Renal pelvis (tissue), 1 donor: ENCODE measurements at regions not wholly inside any gene's neighbourhood (a gene's known extent, or its start where the extent isn't known, plus 50 kb on each side); places are given as distances from the start of the nearest gene placed in this dataset.
"Not testable (repeated sequence)": the region's sequence is repeated elsewhere in the genome, so short reads cannot be mapped to it uniquely, and the experiment has no call there.

Experiments
- DNase-seq: peaks from one replicate; pipeline ENCODE4 v3.0.0-alpha.2; 2013

DNA sequence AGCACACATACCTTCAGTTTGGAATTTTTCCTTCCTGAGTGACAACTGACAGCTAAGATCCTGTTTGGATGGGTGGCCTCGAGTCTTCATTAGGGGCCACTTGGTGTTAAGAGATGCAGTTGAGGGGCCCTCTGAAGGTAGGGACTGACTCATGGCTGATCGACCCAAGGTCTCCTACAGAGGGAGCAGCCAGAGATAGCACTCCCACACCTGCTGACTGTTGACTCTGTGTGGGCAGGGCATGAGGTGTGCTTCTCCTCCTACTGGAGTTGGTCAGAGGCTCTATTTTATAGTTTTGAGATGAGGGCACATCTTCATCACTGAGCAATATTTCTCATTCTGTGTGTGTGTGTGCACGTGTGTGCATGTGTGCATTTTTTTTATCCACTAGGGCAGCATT lies 378.8 kb upstream of the PODXL start:
- DNase-seq: no peak

DNA sequence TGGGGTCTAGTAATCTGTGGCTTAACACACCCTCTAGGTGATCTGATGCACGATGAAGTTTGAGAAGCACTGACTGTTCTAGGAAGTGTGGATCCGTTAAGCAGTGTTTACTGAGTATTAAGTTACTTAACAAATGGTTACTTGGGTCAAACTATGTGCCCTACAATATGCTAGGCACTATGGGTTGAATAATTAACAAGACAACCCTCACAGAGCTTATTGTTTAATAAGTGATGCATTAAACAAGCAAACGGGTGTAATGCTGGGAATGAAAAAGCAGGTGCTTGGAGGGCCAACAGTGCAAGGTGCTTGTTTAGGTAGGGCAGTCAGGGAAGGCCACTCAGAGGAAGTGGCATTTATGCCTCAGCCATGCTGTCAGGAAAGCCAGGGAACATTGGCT lies 378.0 kb upstream of the PODXL start:
- no peak for DNase-seq

DNA sequence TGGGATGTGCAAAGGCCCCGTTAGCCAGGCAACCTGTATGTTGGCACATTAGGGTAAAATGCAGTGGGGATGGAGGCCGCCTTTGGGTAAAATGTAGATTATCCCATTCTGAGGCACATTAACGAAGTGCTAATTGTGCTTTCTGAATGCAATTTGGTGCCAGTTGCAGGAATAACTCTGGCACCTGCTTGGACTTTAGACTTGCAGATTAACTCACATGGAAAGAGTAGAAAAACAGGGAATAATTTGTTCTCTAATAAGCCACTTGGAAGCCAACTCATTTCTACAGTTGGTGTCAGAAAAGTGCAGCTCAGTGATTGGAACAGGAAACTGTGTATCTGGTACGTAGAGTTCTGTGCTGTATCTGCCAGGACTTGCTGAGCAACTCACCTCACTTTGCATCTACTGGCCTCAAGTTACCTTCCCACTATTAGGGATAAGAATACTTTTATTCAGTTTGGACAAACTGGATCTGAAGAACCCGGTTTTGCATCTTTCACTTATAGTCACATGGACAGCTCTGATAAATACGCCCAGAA lies 377.4 kb upstream of the PODXL start:
- no peak for DNase-seq

DNA sequence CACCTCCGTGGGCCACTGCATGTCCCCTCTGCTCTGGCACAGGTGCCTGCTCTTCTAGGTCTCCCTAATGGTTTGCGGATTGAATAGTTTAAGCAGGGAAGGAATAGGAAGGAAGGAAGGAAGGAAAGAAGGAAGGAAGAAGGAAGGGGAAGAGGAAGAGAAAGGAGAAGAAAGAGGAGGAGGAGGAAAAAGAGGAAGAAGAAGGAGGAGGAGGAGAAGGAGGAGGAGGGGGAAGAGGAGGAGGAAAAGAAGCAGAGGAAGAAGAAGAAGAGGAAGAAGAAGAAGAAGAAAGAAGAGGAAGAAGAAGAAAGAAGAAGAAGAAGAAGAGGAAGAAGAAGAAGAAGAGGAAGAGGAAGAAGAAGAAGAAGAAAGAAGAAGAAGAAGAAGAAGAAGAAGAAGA lies 376.8 kb upstream of the PODXL start:
- not testable (repeated sequence) for DNase-seq

DNA sequence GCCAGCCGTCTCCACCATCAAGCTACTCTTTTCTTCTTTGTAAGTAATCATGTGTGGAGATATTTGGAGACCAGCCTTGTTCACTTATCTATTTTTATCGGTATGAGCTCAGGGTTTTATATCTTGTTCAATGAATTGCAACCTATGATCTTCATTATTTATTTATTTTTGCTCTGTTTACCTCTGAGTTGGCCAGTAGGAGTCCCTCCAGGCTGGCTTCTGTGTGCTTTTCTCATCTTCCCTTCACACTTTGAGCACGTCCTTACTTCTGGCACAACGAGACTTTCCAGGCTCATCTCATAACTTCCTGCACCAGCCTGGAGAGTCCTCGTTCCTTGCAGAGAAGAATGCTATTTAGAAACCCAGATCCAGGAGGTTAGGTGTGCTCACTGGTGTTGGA lies 375.8 kb upstream of the PODXL start:
- DNase-seq: no peak

DNA sequence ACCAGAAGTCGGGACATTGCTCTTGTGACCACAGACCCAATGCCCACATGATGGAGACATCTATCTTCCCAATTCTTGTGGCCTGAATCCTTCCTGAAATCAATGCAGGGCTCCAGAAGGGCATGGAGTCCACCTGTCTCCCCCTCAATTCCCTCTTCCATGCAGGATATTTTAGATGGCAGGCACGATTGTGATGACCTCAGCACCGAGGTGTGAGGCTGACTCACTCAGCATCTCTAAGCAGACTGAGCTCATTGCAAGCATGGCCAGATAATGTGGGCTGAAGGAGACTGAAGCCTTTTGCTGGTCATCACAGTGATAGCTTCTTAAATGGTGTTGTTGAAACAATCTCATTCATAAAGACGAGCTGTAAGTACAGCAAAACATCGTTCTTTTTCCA lies 374.9 kb upstream of the PODXL start:
- no peak for DNase-seq

DNA sequence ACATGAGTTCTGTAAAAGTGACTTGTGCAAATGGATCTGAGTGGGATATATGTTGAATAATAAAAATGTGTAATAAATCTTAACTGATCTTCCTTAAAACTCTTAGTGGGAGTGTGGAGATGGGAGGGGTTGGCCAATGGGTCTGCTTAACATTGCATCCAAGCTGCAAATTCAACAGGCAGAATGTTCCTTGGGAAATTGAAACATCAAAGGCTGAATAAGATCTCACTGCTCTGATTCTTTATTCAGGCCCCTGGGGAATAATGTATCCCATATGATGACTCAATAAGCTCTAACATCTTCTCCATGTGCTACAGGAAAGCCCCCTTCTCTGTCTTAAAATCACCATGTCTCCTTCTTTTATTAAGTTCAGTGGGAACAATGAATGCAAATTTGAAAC lies 373.2 kb upstream of the PODXL start:
- no peak for DNase-seq

DNA sequence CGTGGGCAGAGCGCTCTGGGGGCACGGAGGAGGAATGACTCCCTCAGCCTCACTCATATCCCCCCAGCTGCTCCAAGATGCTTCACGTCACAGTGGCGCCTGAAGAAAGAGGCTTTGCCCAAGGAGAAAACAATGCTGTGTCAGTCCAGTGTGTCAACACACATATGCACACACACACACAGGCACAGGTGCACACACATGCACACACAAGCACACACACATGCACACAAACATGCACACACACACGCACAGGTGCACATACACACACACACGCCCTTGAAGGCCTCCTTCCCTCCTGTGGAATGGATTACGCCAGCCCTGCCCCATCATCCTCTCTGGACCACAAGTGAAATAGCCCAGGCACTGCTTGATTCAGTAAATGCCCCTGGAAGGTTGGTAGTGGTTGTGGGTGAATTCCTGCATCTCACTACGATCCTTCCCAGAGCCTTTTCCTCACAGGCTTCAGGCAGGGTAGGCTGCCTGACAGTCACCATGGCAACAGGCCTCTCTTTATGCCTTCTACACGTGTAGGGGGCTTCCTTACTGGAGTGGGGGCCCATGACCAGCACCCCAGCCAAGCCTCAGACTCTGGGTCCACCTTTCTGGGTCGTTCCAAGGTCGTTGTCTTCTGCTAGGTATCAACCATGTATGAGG lies 371.5 kb upstream of the PODXL start:
- DNase-seq: no peak

DNA sequence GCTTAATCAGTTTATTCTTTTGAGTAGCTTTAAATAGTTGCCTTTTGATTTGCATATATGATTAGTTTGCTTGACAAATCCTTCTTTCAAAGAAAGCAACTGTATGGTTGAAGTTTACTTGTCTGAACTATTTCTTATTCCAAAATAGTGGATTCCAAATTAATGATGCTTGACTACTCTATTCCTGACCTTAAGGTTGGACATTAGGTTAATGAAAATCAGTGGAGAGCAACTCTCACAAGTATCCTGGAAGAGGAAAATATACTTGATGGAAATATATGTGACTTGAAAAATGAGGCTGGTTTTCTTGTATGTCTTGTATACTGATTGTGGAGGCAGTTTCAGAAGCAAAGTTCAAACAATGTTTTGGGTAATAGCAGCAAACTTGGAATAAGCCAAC lies 369.2 kb upstream of the PODXL start:
- DNase-seq: no peak

DNA sequence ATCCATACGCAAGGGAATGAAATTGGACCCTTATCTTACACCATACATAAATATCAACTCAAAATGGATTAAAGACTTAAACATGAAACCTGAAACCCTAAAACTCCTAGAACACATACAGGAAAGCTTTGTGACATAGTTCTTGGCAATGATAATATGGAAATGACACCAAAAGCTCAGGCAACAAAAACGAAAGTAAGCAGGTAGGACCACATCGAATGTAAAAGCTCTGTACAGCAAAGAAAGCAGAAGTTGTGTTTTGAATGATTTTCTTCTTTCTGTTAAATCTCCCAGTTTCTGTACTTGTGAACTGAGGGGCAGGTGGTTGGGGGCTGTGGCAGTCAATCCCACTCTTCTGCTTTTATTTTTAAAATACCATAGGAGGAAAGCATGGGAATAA lies 368.4 kb upstream of the PODXL start:
- no peak for DNase-seq

DNA sequence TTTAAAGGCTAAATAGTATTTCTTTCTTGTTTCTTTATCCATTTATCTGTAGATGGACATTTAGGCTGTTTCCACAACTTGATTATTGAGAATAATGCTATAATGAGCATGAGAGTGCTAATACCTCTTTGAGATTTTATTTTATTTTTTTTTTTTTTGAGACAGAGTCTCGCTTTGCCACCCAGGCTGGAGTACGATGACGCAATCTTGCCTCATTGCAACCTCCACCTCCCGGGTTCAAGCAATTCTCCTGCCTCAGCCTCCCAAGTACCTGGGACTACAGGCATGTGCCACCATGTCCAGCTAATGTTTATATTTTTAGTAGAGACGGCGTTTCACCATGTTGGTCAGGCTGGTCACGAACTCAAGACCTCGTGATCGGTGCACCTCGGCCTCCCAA lies 366.5 kb upstream of the PODXL start:
- not testable (repeated sequence) for DNase-seq

DNA sequence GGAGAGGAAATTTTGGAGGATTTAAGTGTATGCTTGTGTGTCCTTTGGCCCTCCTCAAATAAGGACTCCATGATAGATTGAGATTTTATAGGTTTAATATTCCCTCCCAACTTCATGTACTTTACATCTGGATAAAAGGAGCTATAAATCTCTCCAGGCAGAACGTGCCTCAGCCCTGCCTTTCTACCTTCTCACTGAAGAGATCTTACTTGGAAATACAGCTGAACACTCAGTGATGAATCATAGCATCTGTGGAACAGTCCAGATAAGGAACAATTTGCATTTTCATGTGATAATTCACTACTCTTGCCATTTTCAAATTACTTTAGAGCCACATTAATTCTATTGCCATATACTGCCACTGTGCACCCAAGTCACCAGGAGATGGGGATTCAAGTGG lies 364.6 kb upstream of the PODXL start:
- no peak for DNase-seq

DNA sequence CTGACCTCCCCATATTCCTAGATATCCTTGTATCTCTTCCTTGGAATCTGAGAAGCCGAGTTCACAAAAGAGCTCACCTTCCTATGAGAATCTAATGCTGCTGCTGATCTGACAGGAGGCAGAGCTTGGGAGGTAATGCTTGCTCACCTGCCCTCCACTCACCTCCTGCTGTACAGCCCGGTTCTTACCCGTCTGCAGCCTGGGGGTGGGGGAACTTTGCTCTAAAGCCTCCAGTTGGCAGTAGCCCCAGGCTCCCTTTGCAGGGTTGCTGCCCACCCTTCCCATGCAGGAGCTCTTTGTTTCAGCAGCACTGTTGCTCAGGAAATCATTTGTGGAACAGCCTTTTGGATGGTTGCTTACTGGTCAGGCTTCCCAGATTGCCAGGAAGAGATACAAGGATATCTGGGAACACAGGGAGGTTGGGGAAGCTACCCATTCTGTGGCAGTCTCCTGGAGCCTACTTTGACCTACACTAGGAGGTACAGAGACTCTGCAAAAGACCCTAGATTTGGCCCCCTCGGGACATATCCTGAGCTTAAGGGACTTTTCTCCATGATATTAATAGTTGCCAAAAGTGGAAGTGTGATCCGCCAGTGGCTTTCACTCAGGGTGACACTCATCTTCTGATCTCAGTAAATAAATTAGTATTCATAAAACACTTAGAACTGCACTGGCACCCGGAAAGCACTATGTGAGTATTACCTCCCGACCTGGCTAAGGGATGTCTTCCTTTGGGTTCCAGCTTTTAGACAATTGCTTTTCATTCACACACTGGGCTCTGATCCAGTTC lies 363.7 kb upstream of the PODXL start:
- no peak for DNase-seq

DNA sequence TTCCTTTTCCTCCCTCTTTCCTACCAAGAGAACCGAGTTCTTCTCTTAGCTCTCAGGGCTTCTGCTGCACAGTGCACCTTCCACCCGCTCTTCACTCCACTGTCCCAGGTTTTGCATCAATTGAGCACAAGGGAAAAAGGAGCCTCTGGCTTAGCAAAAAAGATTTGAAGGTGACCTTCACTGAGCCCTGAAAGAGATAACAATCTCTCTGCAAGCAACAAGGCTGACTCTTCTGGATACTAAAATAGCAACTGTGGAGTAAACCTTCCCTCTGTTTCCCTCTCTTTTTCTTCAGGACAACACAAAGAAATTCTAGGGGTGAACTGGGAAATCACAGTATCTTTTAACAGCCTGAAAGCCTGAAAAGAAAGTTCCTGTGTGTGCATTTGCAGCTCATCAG lies 354.7 kb upstream of the PODXL start:
- DNase-seq: no peak

DNA sequence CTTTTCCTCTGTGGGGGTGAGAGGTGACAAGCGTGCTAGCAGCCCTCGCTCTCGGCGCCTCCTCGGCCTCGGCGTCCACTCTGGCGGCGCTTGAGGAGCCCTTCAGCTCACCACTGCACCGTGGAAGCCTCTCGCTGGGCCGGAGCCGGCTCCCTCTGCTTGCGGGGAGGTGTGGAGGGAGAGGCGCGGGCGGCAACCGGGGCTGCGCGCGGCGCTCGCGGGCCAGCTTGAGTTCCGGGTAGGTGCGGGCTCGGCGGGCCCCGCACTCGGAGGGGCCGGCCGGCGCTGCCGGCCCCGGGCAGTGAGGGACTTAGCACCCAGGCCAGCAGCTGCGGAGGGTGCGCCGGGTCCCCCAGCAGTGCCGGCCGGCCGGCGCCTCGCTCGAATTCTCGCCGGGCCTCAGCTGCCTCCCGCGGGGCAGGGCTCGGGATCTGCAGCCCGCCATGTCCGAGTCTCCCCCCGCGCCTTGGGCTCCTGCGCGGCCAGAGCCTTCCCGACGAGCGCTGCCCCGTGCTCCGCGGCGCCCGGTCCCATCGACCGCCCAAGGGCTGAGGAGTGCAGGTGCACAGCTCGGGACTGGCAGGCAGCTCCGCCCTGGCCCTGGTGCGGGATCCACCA lies 352.8 kb upstream of the PODXL start:
- no peak for DNase-seq

DNA sequence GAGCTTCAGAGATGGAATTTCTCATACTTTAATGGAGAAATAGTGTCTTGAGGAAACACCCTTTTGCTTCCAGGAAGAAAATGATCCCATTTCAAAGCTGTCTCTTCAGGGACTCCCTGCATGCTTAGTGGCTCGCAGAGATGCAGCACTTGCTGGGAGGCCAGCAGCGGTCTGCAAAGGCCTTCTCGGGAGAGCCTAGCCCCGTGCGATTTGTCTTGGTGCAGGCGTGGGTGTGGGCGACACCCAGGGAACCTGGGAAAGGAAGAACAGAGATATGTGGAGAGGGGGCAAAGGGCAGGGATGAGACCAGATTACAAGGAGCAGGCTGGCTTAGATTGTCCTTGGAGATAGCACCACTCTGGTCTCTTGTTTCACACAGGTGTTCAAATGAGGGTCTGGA lies 352.3 kb upstream of the PODXL start:
- DNase-seq: no peak

DNA sequence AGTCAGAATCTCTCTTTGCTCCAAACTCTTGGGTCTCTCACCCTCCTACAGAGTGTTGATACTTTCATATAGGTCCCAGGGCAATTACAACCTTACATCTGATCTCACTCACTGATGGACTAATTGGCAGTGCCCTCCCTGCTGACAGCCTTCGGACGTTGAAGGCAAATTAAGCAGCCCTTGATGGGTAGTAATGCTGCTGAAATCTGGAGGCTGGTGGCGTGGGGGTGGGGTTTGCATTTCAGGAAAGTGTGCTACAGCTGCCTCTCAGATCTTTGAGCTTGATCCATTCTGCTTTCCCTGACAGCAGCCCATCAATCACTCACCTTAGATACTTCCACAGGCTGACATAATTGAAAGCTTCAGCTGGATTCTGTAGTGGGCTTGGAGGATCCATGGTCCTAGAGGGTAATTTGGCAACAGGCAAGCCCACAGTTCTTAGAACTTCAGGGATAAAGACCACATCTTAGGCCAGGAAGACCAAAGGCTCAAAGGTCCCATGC lies 349.1 kb upstream of the PODXL start:
- DNase-seq: no peak

DNA sequence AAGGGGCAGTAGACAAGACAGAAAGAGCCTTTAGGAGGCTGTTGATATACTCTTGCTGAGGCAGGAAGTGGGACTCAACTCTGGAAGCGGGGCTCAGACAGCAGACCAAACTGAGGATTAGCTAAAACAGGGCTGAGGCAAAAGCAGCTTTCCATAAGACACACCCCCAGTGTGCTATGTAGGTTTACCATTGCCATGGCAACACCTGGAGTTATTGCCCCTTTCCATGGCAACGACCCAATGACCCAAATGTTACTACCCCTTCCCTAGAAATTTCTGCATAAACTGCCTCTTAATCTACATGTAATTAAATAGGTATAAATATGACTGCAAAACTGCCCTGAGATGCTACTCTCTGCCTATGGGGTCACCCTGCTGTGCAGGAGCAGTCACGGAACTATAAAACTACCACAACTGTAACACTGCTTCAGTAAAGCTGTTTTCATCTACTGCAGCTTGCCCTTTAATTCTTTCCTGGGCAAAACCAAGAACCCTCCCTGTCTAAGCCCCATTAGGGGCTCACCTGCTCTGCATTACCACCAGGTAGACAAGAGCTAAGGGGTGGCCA lies 348.4 kb upstream of the PODXL start:
- no peak for DNase-seq

DNA sequence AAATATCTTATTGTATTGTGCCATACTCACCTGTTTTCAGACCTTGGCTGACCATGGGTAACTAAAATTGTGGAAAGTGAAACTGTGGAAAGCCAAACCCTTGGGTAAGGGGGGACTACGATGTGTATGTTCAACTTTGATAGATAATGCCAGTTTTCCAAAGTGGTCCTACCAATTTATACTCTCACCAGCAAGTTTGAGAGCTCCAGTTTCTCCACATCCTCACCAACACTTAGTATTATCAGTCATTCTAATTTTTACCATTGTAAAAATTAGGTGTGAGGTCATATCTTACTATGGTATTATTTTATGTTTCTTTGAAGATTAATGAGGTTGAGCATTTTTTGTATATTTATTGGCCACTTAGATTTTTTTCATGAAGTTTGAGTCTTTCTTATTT lies 346.9 kb upstream of the PODXL start:
- DNase-seq: no peak

DNA sequence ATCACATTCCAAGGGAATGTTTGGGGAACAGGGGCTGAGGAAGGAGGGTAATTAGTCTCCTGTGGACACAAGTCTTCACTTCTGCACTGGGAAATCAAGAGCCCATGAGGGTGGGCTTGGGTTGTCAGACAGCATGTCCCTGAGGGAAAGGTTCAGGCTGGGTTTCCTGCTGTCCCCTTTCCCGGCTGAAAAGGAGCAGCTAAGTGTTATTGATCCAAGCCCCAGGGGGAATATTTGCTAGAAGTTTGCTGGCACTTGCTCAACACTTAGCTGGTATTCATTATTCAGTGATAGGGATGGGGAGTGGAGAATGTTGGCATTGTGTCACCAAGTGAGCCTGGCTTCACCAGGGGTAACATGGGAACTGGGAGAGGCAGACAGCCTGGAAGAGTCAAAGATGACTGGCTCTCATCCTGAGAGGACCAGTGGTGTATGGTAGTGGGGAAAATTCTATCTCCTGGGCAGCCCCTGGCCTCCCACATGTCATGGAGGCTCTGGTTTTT lies 344.4 kb upstream of the PODXL start:
- no peak for DNase-seq

DNA sequence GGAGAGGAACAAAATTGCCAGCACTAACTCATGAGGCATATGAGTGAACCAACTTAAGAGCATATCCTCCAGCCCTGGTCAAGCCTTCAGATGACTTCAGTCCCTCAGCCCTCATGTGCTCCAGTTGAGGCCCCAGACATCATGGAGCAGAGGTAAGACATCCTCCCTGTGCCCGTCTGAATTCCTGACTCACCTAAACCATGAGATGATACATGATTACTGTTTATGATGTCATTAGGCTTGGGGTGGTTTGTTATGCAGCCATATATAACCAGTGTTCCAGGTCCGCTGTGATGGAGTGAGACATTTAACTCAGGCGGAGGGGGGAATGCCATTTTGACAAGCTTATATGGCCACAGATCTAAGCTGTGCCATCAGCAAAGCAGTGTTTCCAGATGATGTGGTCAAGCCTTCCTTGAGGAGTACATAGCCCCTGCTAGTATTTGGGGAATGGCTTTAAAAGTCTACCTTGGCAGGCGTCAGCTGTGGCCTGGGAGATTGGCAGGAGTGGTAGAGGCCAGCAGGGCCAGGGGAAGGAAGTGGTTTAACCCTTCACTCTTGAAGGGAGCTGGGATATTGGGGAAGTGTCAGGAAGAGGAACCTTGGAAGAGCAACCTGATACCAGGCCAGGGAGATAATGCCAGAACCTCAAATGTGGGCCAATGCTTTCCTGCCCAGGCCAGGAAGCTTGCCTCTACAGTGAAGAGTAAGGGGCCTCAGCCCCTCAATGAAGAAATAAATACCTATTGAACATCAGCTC lies 343.0 kb upstream of the PODXL start:
- DNase-seq: no peak

DNA sequence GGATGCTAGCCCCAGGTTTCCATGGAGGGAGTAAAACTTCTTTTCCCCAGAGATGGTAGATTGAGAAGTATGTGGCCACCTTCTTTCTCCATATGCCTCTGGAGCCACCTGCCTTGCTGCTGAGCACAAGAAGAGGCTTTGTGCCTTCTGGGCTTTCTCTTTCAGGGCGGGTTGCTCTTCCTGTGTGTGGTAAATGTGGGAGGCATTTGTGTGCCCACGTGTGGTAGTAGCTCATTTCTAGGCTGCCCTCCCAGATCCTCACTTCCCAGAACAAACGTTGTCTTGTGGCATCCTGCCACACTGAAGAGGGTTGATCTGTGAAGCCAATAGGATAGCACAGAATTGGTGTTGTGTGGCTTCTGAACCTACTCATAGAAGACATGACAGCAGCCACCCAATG lies 342.0 kb upstream of the PODXL start:
- DNase-seq: no peak
